ENCODE measurements at regions not wholly inside any gene's neighbourhood (a gene's known extent, or its start where the extent isn't known, plus 50 kb on each side); places are given as distances from the start of the nearest gene placed in this dataset.

- TF ChIP-seq CTCF (IDR thresholded peaks at IDR 0.05; ENCODE audit: extremely low read depth in 1 of 2, insufficient read depth in 1 of 2, low read depth in 1 of 2, low read length in 2 of 2) (no peak), MYC (IDR thresholded peaks at IDR 0.05; ENCODE audit: low read depth, low read length) (no peak), POLR2A (IDR thresholded peaks at IDR 0.05; ENCODE audit: low read depth, low read length) (no peak), EZH2 (IDR thresholded peaks at IDR 0.05; ENCODE audit: borderline replicate concordance, low read depth, low read length, severe bottlenecking) (no peak), FOS (IDR thresholded peaks at IDR 0.05; ENCODE audit: borderline replicate concordance, insufficient read depth, low read length) (no peak), POLR2AphosphoS5 (IDR thresholded peaks at IDR 0.05; ENCODE audit: insufficient read depth, low read depth, low read length) (no peak), MAX (IDR thresholded peaks at IDR 0.05; ENCODE audit: insufficient read depth, insufficient read length) (no peak), GATA2 (IDR thresholded peaks at IDR 0.05; ENCODE audit: insufficient read depth, insufficient read length, low read depth, low read length) (no peak)
Measured at GRCh38 chr12:127942981-127943380, 324.0 kb upstream of the TMEM132C start.

Data from endothelial cell of umbilical vein (primary cell).